OCI-LY1 (cell line): ENCODE measurements at regions not wholly inside any gene's neighbourhood (a gene's known extent, or its start where the extent isn't known, plus 50 kb on each side); places are given as distances from the start of the nearest gene placed in this dataset.

Experiments used
- CTCF ChIP-seq: fragments of 200-600 bp; sonication (generic), shearing (Covaris generic); IDR thresholded peaks from 2 replicates; pipeline ENCODE4 v1.5.1; 2017; ENCODE audit warnings: mild to moderate bottlenecking, antibody characterized with exemption, low read length, moderate library complexity, mixed read lengths
- EZH2 ChIP-seq: fragments of 200-600 bp; sonication (generic), shearing (Covaris generic); IDR thresholded peaks from 2 replicates; pipeline ENCODE4 v1.8.0; 2017; ENCODE audit warnings: borderline replicate concordance, mixed run types, mild to moderate bottlenecking, antibody characterized with exemption, low read length, moderate library complexity, mixed read lengths

GRCh38 chr6:97815301-97815812, 532.3 kb upstream of the MMS22L start:
- TF ChIP-seq CTCF (no peak), EZH2 (no peak)
